Left lung (tissue), 4 donors: ENCODE measurements at regions not wholly inside any gene's neighbourhood (a gene's known extent, or its start where the extent isn't known, plus 50 kb on each side); places are given as distances from the start of the nearest gene placed in this dataset.
"Not testable (repeated sequence)": the region's sequence is repeated elsewhere in the genome, so short reads cannot be mapped to it uniquely, and the experiment has no call there.

ENCODE experiments used
- ATAC-seq: fragments of 200-7000 bp; cut with Tn5 transposase; one replicate; pipeline ENCODE4 v1.9.1; 2020; ENCODE audit warnings: moderate library complexity
- DNase-seq, 4 donors: peaks; one replicate each; pipeline ENCODE4 v3.0.0-alpha.2; 2013 to 2020
- H3K27ac ChIP-seq, 2 donors: fragments of 200-600 bp; sonication (generic) in 1 of 2; one replicate each; pipeline versions ENCODE4 v1.5.0 to v1.8.0; 2020 to 2021
- H3K27me3 ChIP-seq, 2 donors: fragments of 200-600 bp; sonication (generic) in 1 of 2; one replicate each; pipeline versions ENCODE4 v1.5.0 to v1.8.0; 2020 to 2021
- H3K36me3 ChIP-seq, 2 donors: fragments of 200-600 bp; sonication (generic) in 1 of 2; one replicate each; pipeline versions ENCODE4 v1.5.0 to v1.8.0; 2020 to 2021
- H3K4me1 ChIP-seq, 2 donors: fragments of 200-600 bp; one replicate each; pipeline ENCODE4 v1.8.0; 2021
- H3K4me3 ChIP-seq, 2 donors: fragments of 200-600 bp; sonication (generic) in 1 of 2; one replicate each; pipeline versions ENCODE4 v1.5.0 to v1.8.0; 2020 to 2021; ENCODE audit warnings: mild to moderate bottlenecking in 1 of 2
- H3K9me3 ChIP-seq, 2 donors: fragments of 200-600 bp; sonication (generic) in 1 of 2; one replicate each; pipeline versions ENCODE4 v1.5.0 to v1.8.0; 2020 to 2021
- CTCF ChIP-seq, 2 donors: fragments of 200-600 bp; sonication (generic) in 1 of 2; IDR thresholded peaks; one replicate each; pipeline versions ENCODE4 v1.5.0 to v1.8.0; 2021; ENCODE audit warnings: antibody characterized with exemption in 2 of 2
- intact Hi-C, 2 donors: fragments of 100-400 bp; cut with DNase I; formaldehyde crosslinking; loops; one replicate each; pipeline versions ENCODE4 v1.11.2 to v1.14.2; 2022
- donor health status: DM: no; HTN: yes; CAD: no.
- donor health status: DM: no; HTN: no; CAD: no.

- H3K36me3 ChIP-seq, result no peaks in the 10 kb centered on the region
- DNase-seq, result no peak
- H3K4me1 ChIP-seq, result peaks cover 0 to 4% of the 10 kb centered on the region in 2 donors
- H3K27ac ChIP-seq, result no peak overlapping the region
- intact Hi-C loops, result no loop called here
- no peak for ATAC-seq
- TF ChIP-seq CTCF (IDR thresholded peaks at IDR 0.05), result no peak
- H3K9me3 ChIP-seq, result peaks cover 0 to 5% of the 10 kb centered on the region in 2 donors
- no peaks in the 10 kb centered on the region for H3K27me3 ChIP-seq
- no peak overlapping the region for H3K4me3 ChIP-seq
Measured at GRCh38 chr3:15936312-15936711, 138.5 kb upstream of the ANKRD28 start.

- TF ChIP-seq CTCF (IDR thresholded peaks at IDR 0.05), result no peak
- Histone ChIP-seq H3K36me3 (no peaks in the 10 kb centered on the region), H3K9me3 (peaks cover 0 to 12% of the 10 kb centered on the region in 2 donors), H3K4me1 (no peaks in the 10 kb centered on the region), H3K27me3 (no peaks in the 10 kb centered on the region), H3K4me3 (no peak overlapping the region), H3K27ac (no peak overlapping the region)
- ATAC-seq (no peak), DNase-seq (no peak)
- intact Hi-C loops, result no loop called here
Measured at GRCh38 chr3:15940641-15941040, 142.9 kb upstream of the ANKRD28 start.

GRCh38 chr3:15941457-15941856 lies 143.7 kb upstream of the ANKRD28 start:
- H3K27ac ChIP-seq, H3K4me1 ChIP-seq, H3K4me3 ChIP-seq, H3K36me3 ChIP-seq, ATAC-seq, intact Hi-C loops, DNase-seq, H3K27me3 ChIP-seq: not testable (repeated sequence)
- peaks cover 0 to 12% of the 10 kb centered on the region in 2 donors for H3K9me3 ChIP-seq

GRCh38 chr3:15941958-15942357 lies 144.2 kb upstream of the ANKRD28 start:
- no peak for TF ChIP-seq CTCF (IDR thresholded peaks at IDR 0.05)
- peaks cover 0 to 12% of the 10 kb centered on the region in 2 donors for H3K9me3 ChIP-seq
- no peaks in the 10 kb centered on the region for H3K36me3 ChIP-seq
- ATAC-seq, result no peak
- no peak overlapping the region for H3K4me3 ChIP-seq
- no peaks in the 10 kb centered on the region for H3K4me1 ChIP-seq
- intact Hi-C loops, result no loop called here
- DNase-seq, result no peak
- H3K27ac ChIP-seq, result no peak overlapping the region
- H3K27me3 ChIP-seq, result no peaks in the 10 kb centered on the region

- no peaks in the 10 kb centered on the region for H3K4me1 ChIP-seq
- no peaks in the 10 kb centered on the region for H3K27me3 ChIP-seq
- no peak for TF ChIP-seq CTCF (IDR thresholded peaks at IDR 0.05)
- H3K9me3 ChIP-seq, result peaks cover 0 to 12% of the 10 kb centered on the region in 2 donors
- no peak for DNase-seq
- H3K27ac ChIP-seq, result no peak overlapping the region
- ATAC-seq, result no peak
- H3K4me3 ChIP-seq, result no peak overlapping the region
- intact Hi-C loops, result no loop called here
- H3K36me3 ChIP-seq, result no peaks in the 10 kb centered on the region
Measured at GRCh38 chr3:15942462-15942861, 144.7 kb upstream of the ANKRD28 start.

- DNase-seq (no peak), ATAC-seq (no peak)
- intact Hi-C loops, result no loop called here
- Histone ChIP-seq H3K4me1 (no peaks in the 10 kb centered on the region), H3K9me3 (peaks cover 0 to 12% of the 10 kb centered on the region in 2 donors), H3K36me3 (no peaks in the 10 kb centered on the region), H3K27me3 (no peaks in the 10 kb centered on the region), H3K4me3 (no peak overlapping the region), H3K27ac (no peak overlapping the region)
- TF ChIP-seq CTCF (IDR thresholded peaks at IDR 0.05), result no peak
Measured at GRCh38 chr3:15942936-15943335, 145.2 kb upstream of the ANKRD28 start.
